ENCODE measurements at regions not wholly inside any gene's neighbourhood (a gene's known extent, or its start where the extent isn't known, plus 50 kb on each side); places are given as distances from the start of the nearest gene placed in this dataset.

- H3K27me3 ChIP-seq (ENCODE audit: control insufficient read depth in 3 of 3, insufficient read depth in 3 of 3, low read length in 2 of 3) = no peaks in the 10 kb centered on the region
- H3K4me3 ChIP-seq = no peak overlapping the region
- ATAC-seq (ENCODE audit: insufficient read depth, low FRiP score) (no peak), DNase-seq (no peak)
- no peak overlapping the region for H3K27ac ChIP-seq (ENCODE audit: low read depth in 1 of 2, low read length in 1 of 2)
- no peak for TF ChIP-seq CTCF (IDR thresholded peaks at IDR 0.05; ENCODE audit: control extremely low read depth, extremely low read depth)
- no peaks in the 10 kb centered on the region for H3K9me3 ChIP-seq (ENCODE audit: control insufficient read depth in 4 of 4, insufficient read depth in 3 of 4, low read length in 3 of 4)
- H3K4me1 ChIP-seq (ENCODE audit: control insufficient read depth in 5 of 5, insufficient read depth in 5 of 5, low read length in 5 of 5) = peaks cover 0 to 3% (median 0%) of the 10 kb centered on the region in 5 donors
- H3K36me3 ChIP-seq (ENCODE audit: control insufficient read depth in 4 of 4, insufficient read depth in 4 of 4, low read length in 4 of 4) = no peaks in the 10 kb centered on the region
- 88 to 90% methylated on average over 2 of the region's 2 CpGs for WGBS, 2 donors
- H3K9ac ChIP-seq (ENCODE audit: insufficient read depth in 1 of 2, low read length in 2 of 2) = no peak overlapping the region
Observed at GRCh38 chr21:20877976-20878375, 120.2 kb upstream of the NCAM2 start.

GRCh38 chr21:20882462-20883407, 115.5 kb upstream of the NCAM2 start:
- H3K27me3 ChIP-seq (ENCODE audit: control insufficient read depth in 3 of 3, insufficient read depth in 3 of 3, low read length in 2 of 3) = no peaks in the 10 kb centered on the region
- no peaks in the 10 kb centered on the region for H3K9me3 ChIP-seq (ENCODE audit: control insufficient read depth in 4 of 4, insufficient read depth in 3 of 4, low read length in 3 of 4)
- 39 to 49% methylated on average over 9 of the region's 9 CpGs for WGBS, 2 donors
- no peaks in the 10 kb centered on the region for H3K4me1 ChIP-seq (ENCODE audit: control insufficient read depth in 5 of 5, insufficient read depth in 5 of 5, low read length in 5 of 5)
- no peak overlapping the region for H3K4me3 ChIP-seq
- ATAC-seq (ENCODE audit: insufficient read depth, low FRiP score) (peak; percentile 44), DNase-seq (peak; percentile 26 to 68 (median 59))
- no peak overlapping the region for H3K27ac ChIP-seq (ENCODE audit: low read depth in 1 of 2, low read length in 1 of 2)
- H3K9ac ChIP-seq (ENCODE audit: insufficient read depth in 1 of 2, low read length in 2 of 2) = no peak overlapping the region
- TF ChIP-seq CTCF (IDR thresholded peaks at IDR 0.05; ENCODE audit: control extremely low read depth, extremely low read depth) = peak; percentile 13
- no peaks in the 10 kb centered on the region for H3K36me3 ChIP-seq (ENCODE audit: control insufficient read depth in 4 of 4, insufficient read depth in 4 of 4, low read length in 4 of 4)

- ATAC-seq (ENCODE audit: insufficient read depth, low FRiP score) = no peak
- no peak for DNase-seq
- no peaks in the 10 kb centered on the region for H3K4me1 ChIP-seq (ENCODE audit: control insufficient read depth in 5 of 5, insufficient read depth in 5 of 5, low read length in 5 of 5)
- H3K27ac ChIP-seq (ENCODE audit: low read depth in 1 of 2, low read length in 1 of 2) = no peak overlapping the region
- H3K36me3 ChIP-seq (ENCODE audit: control insufficient read depth in 4 of 4, insufficient read depth in 4 of 4, low read length in 4 of 4) = no peaks in the 10 kb centered on the region
- H3K27me3 ChIP-seq (ENCODE audit: control insufficient read depth in 3 of 3, insufficient read depth in 3 of 3, low read length in 2 of 3) = no peaks in the 10 kb centered on the region
- no peaks in the 10 kb centered on the region for H3K9me3 ChIP-seq (ENCODE audit: control insufficient read depth in 4 of 4, insufficient read depth in 3 of 4, low read length in 3 of 4)
- 76 to 86% methylated on average over 4 of the region's 4 CpGs for WGBS, 2 donors
- TF ChIP-seq CTCF (IDR thresholded peaks at IDR 0.05; ENCODE audit: control extremely low read depth, extremely low read depth) = no peak
- no peak overlapping the region for H3K4me3 ChIP-seq
- no peak overlapping the region for H3K9ac ChIP-seq (ENCODE audit: insufficient read depth in 1 of 2, low read length in 2 of 2)
Observed at GRCh38 chr21:20883408-20883800, 114.8 kb upstream of the NCAM2 start.

Measured in lung (tissue), 11 donors.